HG03378 (cell line): ENCODE measurements at regions not wholly inside any gene's neighbourhood (a gene's known extent, or its start where the extent isn't known, plus 50 kb on each side); places are given as distances from the start of the nearest gene placed in this dataset.

ENCODE experiments used
- ATAC-seq: cut with Tn5 transposase; IDR thresholded peaks from one replicate; pipeline ENCODE4 v1.9.1; 2021; ENCODE audit warnings: mild to moderate bottlenecking, moderate library complexity; ENCODE audit not compliant: unreplicated experiment

GRCh38 chr6:105510746-105511145, 107.9 kb upstream of the PREP start:
- no peak for ATAC-seq

DNA sequence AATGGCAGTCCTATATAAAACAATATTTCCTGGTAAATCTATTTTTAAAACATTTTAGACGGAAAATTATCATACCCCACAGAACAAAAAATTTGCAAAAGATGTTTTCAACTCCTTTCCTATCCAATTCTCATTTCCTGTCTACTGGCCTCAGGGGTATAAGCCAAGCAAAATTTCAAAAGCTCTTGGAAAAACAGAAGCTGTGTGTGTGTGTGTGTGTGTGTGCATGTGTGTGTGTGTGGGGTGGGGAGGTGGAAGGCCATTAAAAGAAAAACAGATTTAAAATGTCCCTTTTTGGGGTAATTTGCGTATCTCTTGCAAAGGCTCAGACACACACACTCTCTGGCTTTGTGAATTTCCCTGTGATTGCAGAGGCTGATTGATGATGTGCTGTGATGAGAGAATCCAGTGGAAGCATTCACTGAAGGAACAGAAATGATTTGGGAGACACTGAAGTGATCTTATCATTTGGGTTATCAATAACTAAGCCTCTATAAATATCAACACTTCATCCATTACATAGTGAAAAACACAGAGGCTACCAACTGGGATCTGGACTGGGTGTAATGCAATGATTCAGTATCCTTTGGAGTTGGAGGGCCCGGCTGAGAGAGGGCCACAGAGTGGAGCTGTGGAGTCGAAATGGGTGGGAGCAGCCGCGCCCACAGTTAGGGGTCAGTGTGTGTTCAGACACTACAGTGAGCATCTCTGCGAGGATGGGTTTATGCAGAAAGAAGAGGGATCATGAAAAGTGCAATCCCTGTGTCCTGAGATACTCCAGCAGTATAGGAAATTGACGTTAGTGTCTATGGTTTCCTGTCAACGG, 106.8 kb upstream of the PREP start:
- no peak for ATAC-seq

DNA sequence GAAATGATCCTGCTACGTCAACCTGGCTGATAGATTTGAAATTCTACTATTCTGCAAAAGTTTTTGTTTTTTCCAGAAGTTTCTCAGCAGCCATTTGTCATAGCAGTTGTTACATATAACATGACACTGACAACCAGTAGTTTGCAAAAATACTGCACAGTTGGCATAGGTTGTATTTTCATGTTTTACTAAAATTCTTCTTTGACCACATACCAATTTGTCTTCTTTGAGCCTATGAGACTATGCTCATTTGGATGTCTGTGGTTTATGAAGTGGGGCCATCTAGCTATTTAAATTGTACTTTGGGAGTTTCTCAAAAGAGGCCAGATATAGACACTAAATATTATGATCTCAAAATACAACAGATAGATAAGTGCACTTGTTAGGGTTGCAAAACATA, 104.9 kb upstream of the PREP start:
- ATAC-seq: no peak

- ATAC-seq: no peak
Observed at GRCh38 chr6:105504706-105505105, 101.8 kb upstream of the PREP start.

- no peak for ATAC-seq
Observed at GRCh38 chr6:105503641-105504040, 100.8 kb upstream of the PREP start.

GRCh38 chr6:105501826-105502344, 99.0 kb upstream of the PREP start:
- ATAC-seq: no peak

GRCh38 chr6:105501246-105501645, 98.4 kb upstream of the PREP start:
- ATAC-seq: no peak

GRCh38 chr6:105500693-105501092, 97.8 kb upstream of the PREP start:
- no peak for ATAC-seq

GRCh38 chr6:105499931-105500330, 97.0 kb upstream of the PREP start:
- ATAC-seq: no peak

GRCh38 chr6:105499136-105499870, 96.4 kb upstream of the PREP start:
- ATAC-seq: no peak

DNA sequence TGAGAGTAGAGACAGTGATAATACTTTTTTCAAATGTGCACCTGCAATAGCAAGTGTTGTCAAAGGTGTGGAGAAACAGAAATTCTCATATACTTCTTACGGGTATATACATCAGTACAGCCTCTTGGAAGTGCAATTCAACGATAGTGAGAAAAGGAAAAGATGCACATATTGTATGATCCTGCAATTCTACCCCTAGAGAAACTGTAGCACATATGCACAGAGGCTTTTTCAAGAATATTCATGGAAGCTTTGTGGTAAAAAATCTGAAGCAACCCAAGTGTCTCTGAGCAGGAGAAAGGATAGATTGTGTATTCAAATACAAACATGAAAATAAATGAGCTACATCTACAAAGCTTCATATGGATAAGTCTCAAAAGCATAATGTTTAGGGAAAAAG, 94.7 kb upstream of the PREP start:
- ATAC-seq: no peak

DNA sequence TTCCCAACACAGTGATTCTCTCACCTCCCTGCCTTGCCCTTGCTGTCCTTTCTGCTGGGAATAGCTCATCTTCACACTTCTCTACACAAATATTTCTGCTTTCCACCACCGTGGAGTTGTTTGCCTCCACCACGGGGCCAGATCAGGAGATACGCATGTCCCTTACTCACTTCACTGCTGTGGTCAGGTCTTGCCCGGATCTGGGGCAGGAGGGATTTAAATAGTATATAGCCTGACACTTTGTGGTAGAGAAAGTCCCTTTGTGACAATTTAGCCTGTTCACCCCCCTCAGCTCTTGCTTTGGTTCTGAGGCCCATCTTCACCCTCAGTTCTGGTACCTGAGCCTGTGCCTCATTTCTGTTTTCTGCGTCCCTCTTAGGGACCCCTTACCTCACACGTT, 92.6 kb upstream of the PREP start:
- peak; percentile 43 for ATAC-seq

GRCh38 chr6:105494688-105495087, 91.8 kb upstream of the PREP start:
- no peak for ATAC-seq

GRCh38 chr6:105493736-105494135, 90.9 kb upstream of the PREP start:
- no peak for ATAC-seq

DNA sequence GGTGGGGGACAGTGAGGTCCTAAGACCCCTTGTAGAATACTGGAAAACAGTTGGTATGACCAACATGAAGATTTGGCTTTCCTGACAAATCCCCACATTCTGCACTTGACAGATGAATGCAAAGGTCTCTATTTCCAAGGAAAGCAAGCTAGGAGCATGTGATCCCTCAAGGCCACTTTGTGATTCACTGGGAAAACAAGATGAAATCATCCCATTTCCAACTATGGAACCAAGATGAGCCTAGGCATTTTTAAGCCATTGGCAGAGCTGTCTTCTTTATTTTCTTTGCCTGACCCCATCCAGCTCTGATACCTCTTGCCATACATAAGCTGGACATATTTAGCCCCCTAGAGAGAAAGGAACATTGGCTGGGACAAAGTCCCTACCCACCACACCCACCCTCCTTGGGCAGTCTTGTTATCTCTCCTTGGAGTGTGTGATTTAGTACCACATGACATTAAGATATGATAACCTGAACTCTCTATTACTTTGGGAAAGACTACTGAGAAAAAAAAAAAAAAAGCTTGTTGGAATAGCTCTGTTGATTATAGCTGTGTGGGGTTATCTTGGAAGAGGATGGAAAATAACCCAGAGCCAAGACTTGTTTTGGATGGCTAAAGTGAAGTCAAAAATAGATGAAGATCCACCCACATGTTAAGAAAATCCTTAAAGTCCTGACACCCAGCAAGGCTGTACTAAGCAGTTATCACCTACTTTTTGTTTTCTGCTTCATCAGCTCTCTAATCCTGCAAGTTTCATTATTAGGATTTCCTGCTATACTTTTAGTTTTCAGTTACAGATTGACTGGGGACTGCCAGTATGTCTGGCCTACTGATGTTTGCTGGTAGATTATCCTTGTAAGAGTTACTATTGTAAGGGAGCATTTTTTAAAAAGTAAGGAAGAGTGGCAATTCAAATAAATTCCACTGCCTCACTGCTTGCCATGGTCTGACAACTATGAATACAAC, 90.1 kb upstream of the PREP start:
- peak; percentile 93 for ATAC-seq

DNA sequence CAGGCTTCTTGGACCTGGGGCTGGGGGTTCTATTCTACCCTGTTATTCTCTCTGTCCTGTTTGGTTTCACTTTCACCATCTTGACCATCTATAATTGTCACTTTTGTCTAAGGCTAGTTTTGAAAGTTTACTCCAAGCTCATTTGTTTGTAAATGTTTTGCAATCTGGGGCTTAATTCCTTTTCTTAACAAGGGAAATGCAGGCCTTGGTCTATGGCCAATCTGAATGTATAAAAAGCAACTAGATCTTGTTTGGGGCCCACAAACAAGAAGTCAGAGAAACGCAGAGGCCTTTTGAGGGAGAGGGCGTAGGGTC, 86.3 kb upstream of the PREP start:
- no peak for ATAC-seq

DNA sequence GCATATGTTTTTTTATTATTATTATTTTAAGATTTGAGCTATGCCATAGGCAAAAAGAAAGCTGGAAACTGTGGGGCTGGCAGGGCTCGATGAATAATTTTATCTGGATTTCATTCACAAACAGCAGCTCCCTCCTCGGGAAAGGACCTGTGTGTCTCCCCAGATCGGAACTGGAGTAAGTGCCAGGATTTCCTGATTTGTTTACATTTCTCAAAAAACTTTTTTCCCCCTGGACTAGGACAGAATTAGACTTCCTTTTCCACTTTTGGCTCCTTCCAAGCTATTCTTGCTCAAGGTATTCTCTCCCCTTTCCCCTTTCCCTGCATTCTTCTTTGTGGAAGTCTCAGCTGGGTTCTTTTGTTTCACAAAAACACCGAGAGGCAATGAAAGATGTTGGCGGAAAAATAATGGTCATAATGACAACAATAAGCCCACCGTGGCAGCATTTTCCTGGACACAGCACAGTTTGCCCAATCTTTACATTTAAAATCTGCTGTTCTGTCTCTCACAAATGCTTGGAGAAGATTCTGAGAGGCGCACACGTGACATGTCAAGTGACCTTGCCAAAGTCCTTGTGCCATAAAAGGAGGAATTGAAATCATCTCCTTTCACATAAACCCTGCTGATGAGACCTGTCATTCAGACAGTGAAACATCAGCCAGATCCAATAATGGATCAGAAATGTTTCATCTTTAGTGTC, 85.8 kb upstream of the PREP start:
- ATAC-seq: no peak

GRCh38 chr6:105487040-105487790, 84.3 kb upstream of the PREP start:
- ATAC-seq: no peak

DNA sequence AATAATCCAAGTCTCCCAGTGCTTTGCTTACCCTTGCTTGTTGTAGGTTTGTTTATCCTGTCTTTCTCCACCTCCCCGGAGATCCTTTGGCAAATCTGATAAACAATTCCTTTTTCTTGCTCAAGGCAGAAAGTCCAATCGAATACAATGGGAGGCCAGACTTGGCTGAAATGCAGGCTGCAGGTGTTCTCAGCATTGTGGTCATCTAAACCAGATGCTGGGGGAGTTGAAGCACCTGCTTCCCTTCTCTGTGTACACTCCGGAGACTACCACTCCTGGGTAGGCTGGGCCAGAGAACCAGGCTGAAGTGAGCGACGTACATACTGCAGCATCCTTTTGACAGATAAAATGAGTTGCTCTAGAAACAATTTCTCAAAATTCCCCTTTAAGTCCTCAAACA, 82.6 kb upstream of the PREP start:
- no peak for ATAC-seq
